H9 (cell line): ENCODE measurements at regions not wholly inside any gene's neighbourhood (a gene's known extent, or its start where the extent isn't known, plus 50 kb on each side); places are given as distances from the start of the nearest gene placed in this dataset.

Experiments
- DNase-seq: peaks from one replicate; pipeline ENCODE4 v3.0.0-alpha.2; 2017
- H2AFZ ChIP-seq: one replicate; pipeline ENCODE4 v1.6.1; 2013; ENCODE audit warnings: mild to moderate bottlenecking, low read length, control low read depth, moderate library complexity
- H2AK5ac ChIP-seq: 2 replicates; pipeline ENCODE4 v1.6.1; 2013; ENCODE audit warnings: low read length, control low read depth, mixed read lengths; ENCODE audit not compliant: insufficient read length
- H2BK120ac ChIP-seq: one replicate; pipeline ENCODE4 v1.6.1; 2013; ENCODE audit warnings: low read depth, mild to moderate bottlenecking, low read length, control low read depth, inconsistent platforms; ENCODE audit not compliant: poor library complexity, severe bottlenecking
- H2BK12ac ChIP-seq: 2 replicates; pipeline ENCODE4 v1.6.1; 2013; ENCODE audit warnings: low read length, control low read depth, mixed read lengths, low read depth; ENCODE audit not compliant: insufficient read length
- H2BK15ac ChIP-seq: 2 replicates; pipeline ENCODE4 v1.6.1; 2013; ENCODE audit warnings: low read depth, low read length, control low read depth
- H2BK20ac ChIP-seq: one replicate; pipeline ENCODE4 v1.6.1; 2013; ENCODE audit warnings: low read depth, mild to moderate bottlenecking, low read length, control low read depth, inconsistent platforms; ENCODE audit not compliant: poor library complexity, severe bottlenecking
- H2BK5ac ChIP-seq: 2 replicates; pipeline ENCODE4 v1.6.1; 2013; ENCODE audit warnings: low read length, control low read depth, mixed read lengths; ENCODE audit not compliant: insufficient read length
- H3K14ac ChIP-seq: 2 replicates; pipeline ENCODE4 v1.6.1; 2013; ENCODE audit warnings: low read length, control low read depth; ENCODE audit not compliant: insufficient read depth
- H3K18ac ChIP-seq: 2 replicates; pipeline ENCODE4 v1.6.1; 2013; ENCODE audit warnings: low read depth, mild to moderate bottlenecking, mixed read lengths, low read length, control low read depth; ENCODE audit not compliant: insufficient read length
- H3K23ac ChIP-seq: 2 replicates; pipeline ENCODE4 v1.6.1; 2013; ENCODE audit warnings: low read length, control low read depth, mixed read lengths, low read depth; ENCODE audit not compliant: insufficient read length
- H3K23me2 ChIP-seq: 2 replicates; pipeline ENCODE4 v1.6.1; 2013; ENCODE audit warnings: low read depth, mild to moderate bottlenecking, mixed read lengths, low read length, control low read depth; ENCODE audit not compliant: insufficient read length, poor library complexity, severe bottlenecking
- H3K27ac ChIP-seq: 2 replicates; pipeline ENCODE4 v1.5.1; 2013; ENCODE audit warnings: low read length, control low read depth, mixed read lengths, low read depth; ENCODE audit not compliant: insufficient read length
- H3K27me3 ChIP-seq: 2 replicates; pipeline ENCODE4 v1.6.1; 2013; ENCODE audit warnings: low read length, control low read depth, inconsistent platforms; ENCODE audit not compliant: insufficient read depth
- H3K4ac ChIP-seq: 2 replicates; pipeline ENCODE4 v1.6.1; 2013; ENCODE audit warnings: low read depth, mild to moderate bottlenecking, control low read depth, inconsistent platforms, low read length, moderate library complexity
- H3K4me1 ChIP-seq: 2 replicates; pipeline ENCODE4 v1.6.1; 2013; ENCODE audit warnings: low read length, control low read depth, inconsistent platforms; ENCODE audit not compliant: insufficient read depth
- H3K4me2 ChIP-seq: 2 replicates; pipeline ENCODE4 v1.6.1; 2013; ENCODE audit warnings: low read length, control low read depth, mixed read lengths; ENCODE audit not compliant: insufficient read length, insufficient read depth
- H3K56ac ChIP-seq: 2 replicates; pipeline ENCODE4 v1.6.1; 2013; ENCODE audit warnings: low read depth, mild to moderate bottlenecking, mixed read lengths, low read length, control low read depth; ENCODE audit not compliant: insufficient read length
- H3K79me1 ChIP-seq: 2 replicates; pipeline ENCODE4 v1.6.1; 2013; ENCODE audit warnings: low read depth, mild to moderate bottlenecking, moderate library complexity, low read length, control low read depth, inconsistent platforms; ENCODE audit not compliant: insufficient read depth, poor library complexity, severe bottlenecking
- H3K79me2 ChIP-seq: 2 replicates; pipeline ENCODE4 v1.6.1; 2013; ENCODE audit warnings: low read length, control low read depth, inconsistent platforms; ENCODE audit not compliant: insufficient read depth
- H3K9ac ChIP-seq: 2 replicates; pipeline ENCODE4 v1.6.1; 2013; ENCODE audit warnings: low read length, control low read depth, mixed read lengths; ENCODE audit not compliant: insufficient read length; ENCODE audit errors: extremely low read depth
- H3K9me3 ChIP-seq: one replicate; pipeline ENCODE4 v1.6.1; 2013; ENCODE audit warnings: low read depth, low read length, inconsistent platforms; ENCODE audit not compliant: control insufficient read depth
- H3T11ph ChIP-seq: one replicate; pipeline ENCODE4 v1.6.1; 2013; ENCODE audit warnings: mild to moderate bottlenecking, low read length, control low read depth, inconsistent platforms
- H4K20me1 ChIP-seq: one replicate; pipeline ENCODE4 v1.6.1; 2013; ENCODE audit not compliant: control insufficient read depth, insufficient read length, insufficient read depth
- H4K5ac ChIP-seq: 2 replicates; pipeline ENCODE4 v1.6.1; 2013; ENCODE audit warnings: low read depth, mild to moderate bottlenecking, mixed read lengths, low read length, control low read depth; ENCODE audit not compliant: insufficient read length
- H4K8ac ChIP-seq: replicated peaks from 2 replicates; pipeline ENCODE4 v1.6.1; 2013; ENCODE audit warnings: low read length, control low read depth, mixed read lengths, low read depth; ENCODE audit not compliant: insufficient read length
- H4K91ac ChIP-seq: 2 replicates; pipeline ENCODE4 v1.6.1; 2013; ENCODE audit warnings: low read depth, mild to moderate bottlenecking, moderate library complexity, mixed read lengths, low read length, control low read depth; ENCODE audit not compliant: insufficient read length
- H3K27ac Mint-ChIP-seq, 3 experiments: 2 replicates in 2 of 3; 3 replicates in 1 of 3; pipeline ENCODE4 v1.8.0; 2020 to 2021; ENCODE audit warnings: mixed read lengths in 3 of 3, mild to moderate bottlenecking in 1 of 3, moderate library complexity in 1 of 3
- H3K27me3 Mint-ChIP-seq: 2 replicates; pipeline ENCODE4 v1.8.0; 2021; ENCODE audit warnings: low read depth, mild to moderate bottlenecking, moderate library complexity, mixed read lengths
- H3K36me3 Mint-ChIP-seq, 3 experiments: 2 replicates in 2 of 3; 3 replicates in 1 of 3; pipeline ENCODE4 v1.8.0; 2020 to 2021; ENCODE audit warnings: low read depth in 3 of 3, mixed read lengths in 3 of 3; ENCODE audit not compliant: insufficient read depth in 1 of 3
- H3K4me1 Mint-ChIP-seq, 2 experiments: 2 replicates each; pipeline ENCODE4 v1.8.0; 2020; ENCODE audit warnings: mixed read lengths in 2 of 2
- H3K4me3 Mint-ChIP-seq, 2 experiments: 2 replicates in 1 of 2; 3 replicates in 1 of 2; pipeline ENCODE4 v1.8.0; 2020 to 2021; ENCODE audit warnings: mild to moderate bottlenecking in 2 of 2, mixed read lengths in 2 of 2, moderate library complexity in 1 of 2
- H3K9me3 Mint-ChIP-seq, 2 experiments: 2 replicates in 1 of 2; 3 replicates in 1 of 2; pipeline ENCODE4 v1.8.0; 2020; ENCODE audit warnings: mild to moderate bottlenecking in 2 of 2, mixed read lengths in 2 of 2, moderate library complexity in 1 of 2
- WGBS: extraction: QIAGEN DNeasy Blood & Tissue Kit; methylation state at CpG from one replicate; pipeline ENCODE4 v1.1.7; 2013; ENCODE audit warnings: missing lambda C conversion rate, low lambda C conversion rate, mixed read lengths; ENCODE audit not compliant: insufficient read length; ENCODE audit errors: extremely low coverage; 5-methylcytosine and 5-hydroxymethylcytosine counted together
- TF ChIP-seq, protein P1 (sequence below): fragments of 200-600 bp; sonication (generic); conservative IDR thresholded peaks from 3 replicates; pipeline ENCODE4 v1.8.0; 2021; ENCODE audit warnings: antibody characterized with exemption, mild to moderate bottlenecking

DNA sequence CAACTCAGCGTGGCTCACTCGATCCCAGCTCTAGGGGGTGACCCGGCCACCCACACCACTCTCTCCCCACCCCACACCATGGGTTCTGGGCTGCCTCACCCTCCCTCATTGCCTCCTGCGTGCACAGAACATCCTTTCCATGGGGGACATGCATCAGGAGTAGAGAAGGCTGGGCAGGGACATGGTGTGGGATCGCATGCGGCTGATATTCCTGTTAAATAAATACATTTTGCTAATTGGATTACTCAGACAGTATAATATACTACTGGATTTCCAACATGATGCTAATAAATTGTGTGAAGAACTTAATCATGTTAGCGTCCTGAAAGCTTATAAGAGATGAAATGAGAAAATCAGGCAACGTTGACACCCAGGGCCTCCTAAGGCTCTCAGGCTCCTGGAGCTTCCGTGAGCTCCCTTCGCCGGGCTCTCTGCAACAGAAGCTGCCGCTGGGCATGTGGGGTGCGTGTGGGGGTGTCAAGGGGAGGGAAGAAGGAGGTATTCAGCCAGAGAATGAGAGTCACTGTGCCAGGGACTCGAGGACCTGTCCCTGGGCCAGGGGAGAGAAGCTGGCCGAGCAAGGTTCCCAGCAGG, 173.1 kb upstream of the TNRC6C start:
- Histone ChIP-seq H4K5ac (no peak overlapping the region), H4K91ac (no peak overlapping the region), H3K79me2 (no peaks in the 10 kb centered on the region), H4K8ac (no peak overlapping the region), H3K23ac (no peak overlapping the region), H2BK15ac (no peak overlapping the region), H2BK20ac (no peak overlapping the region), H3K27ac (no peak overlapping the region), H3K9me3 (no peaks in the 10 kb centered on the region), H2BK12ac (no peak overlapping the region), H3K4me2 (peak overlapping the region; percentile 46), H2BK120ac (no peak overlapping the region), H2BK5ac (no peak overlapping the region), H3K79me1 (no peaks in the 10 kb centered on the region), H3K4me1 (peaks cover 30% of the 10 kb centered on the region; the same call in 1 of the 2 replicates), H2AFZ (no peak overlapping the region), H3K18ac (no peak overlapping the region), H3K9ac (no peak overlapping the region), H2AK5ac (no peak overlapping the region), H3K14ac (peak overlapping the region; percentile 34; the same call in 1 of the 2 replicates), H3T11ph (no peak overlapping the region), H3K56ac (no peak overlapping the region), H3K27me3 (peaks cover 74% of the 10 kb centered on the region; the same call in 1 of the 2 replicates), H4K20me1 (no peaks in the 10 kb centered on the region), H3K23me2 (no peaks in the 10 kb centered on the region), H3K4ac (no peak overlapping the region)
- Mint-ChIP-seq H3K27me3 (peaks cover 94% of the 10 kb centered on the region), H3K4me3 (peak overlapping the region in 1 of 2 experiments; percentile 24; a peak in 2 of 5 replicates), H3K4me1 (peaks cover 57 to 61% of the 10 kb centered on the region in 2 experiments), H3K36me3 (peaks cover 4 to 8% (median 4%) of the 10 kb centered on the region in 3 experiments), H3K27ac (no peak overlapping the region), H3K9me3 (peaks cover 3 to 7% of the 10 kb centered on the region in 2 experiments; a peak in 2 of 5 replicates)
- no CpG with 5 or more reads among the region's 15 CpGs for WGBS
- TF ChIP-seq, protein P1, sequence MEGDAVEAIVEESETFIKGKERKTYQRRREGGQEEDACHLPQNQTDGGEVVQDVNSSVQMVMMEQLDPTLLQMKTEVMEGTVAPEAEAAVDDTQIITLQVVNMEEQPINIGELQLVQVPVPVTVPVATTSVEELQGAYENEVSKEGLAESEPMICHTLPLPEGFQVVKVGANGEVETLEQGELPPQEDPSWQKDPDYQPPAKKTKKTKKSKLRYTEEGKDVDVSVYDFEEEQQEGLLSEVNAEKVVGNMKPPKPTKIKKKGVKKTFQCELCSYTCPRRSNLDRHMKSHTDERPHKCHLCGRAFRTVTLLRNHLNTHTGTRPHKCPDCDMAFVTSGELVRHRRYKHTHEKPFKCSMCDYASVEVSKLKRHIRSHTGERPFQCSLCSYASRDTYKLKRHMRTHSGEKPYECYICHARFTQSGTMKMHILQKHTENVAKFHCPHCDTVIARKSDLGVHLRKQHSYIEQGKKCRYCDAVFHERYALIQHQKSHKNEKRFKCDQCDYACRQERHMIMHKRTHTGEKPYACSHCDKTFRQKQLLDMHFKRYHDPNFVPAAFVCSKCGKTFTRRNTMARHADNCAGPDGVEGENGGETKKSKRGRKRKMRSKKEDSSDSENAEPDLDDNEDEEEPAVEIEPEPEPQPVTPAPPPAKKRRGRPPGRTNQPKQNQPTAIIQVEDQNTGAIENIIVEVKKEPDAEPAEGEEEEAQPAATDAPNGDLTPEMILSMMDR, result no peak
- DNase-seq, result no peak
